Esophagus (tissue), 2 donors: ENCODE measurements at regions not wholly inside any gene's neighbourhood (a gene's known extent, or its start where the extent isn't known, plus 50 kb on each side); places are given as distances from the start of the nearest gene placed in this dataset.

Experiments used
- H3K27ac ChIP-seq, 2 donors: one replicate each; pipeline ENCODE4 v1.5.1; 2013; ENCODE audit warnings: low read depth in 2 of 2, mild to moderate bottlenecking in 2 of 2, inconsistent platforms in 1 of 2, low read length in 1 of 2, moderate library complexity in 1 of 2
- H3K27me3 ChIP-seq, 2 donors: one replicate each; pipeline ENCODE4 v1.6.1; 2013; ENCODE audit warnings: low read length in 2 of 2, control low read depth in 1 of 2, mild to moderate bottlenecking in 1 of 2; ENCODE audit not compliant: insufficient read depth in 2 of 2, control insufficient read depth in 1 of 2
- H3K36me3 ChIP-seq, 2 donors: one replicate each; pipeline ENCODE4 v1.6.1; 2013; ENCODE audit warnings: low read length in 1 of 2; ENCODE audit not compliant: control insufficient read depth in 2 of 2, insufficient read depth in 2 of 2
- H3K4me1 ChIP-seq, 2 donors: one replicate each; pipeline ENCODE4 v1.6.1; 2013; ENCODE audit warnings: low read length in 1 of 2; ENCODE audit not compliant: control insufficient read depth in 2 of 2, insufficient read depth in 2 of 2
- H3K4me3 ChIP-seq, 2 donors: one replicate each; pipeline ENCODE4 v1.5.1; 2013; ENCODE audit warnings: low read length in 2 of 2, mild to moderate bottlenecking in 2 of 2, low read depth in 1 of 2, moderate library complexity in 1 of 2
- H3K9me3 ChIP-seq, 2 donors: one replicate each; pipeline ENCODE4 v1.6.1; 2013; ENCODE audit warnings: mild to moderate bottlenecking in 2 of 2, low read depth in 1 of 2, low read length in 1 of 2, moderate library complexity in 1 of 2; ENCODE audit not compliant: control insufficient read depth in 2 of 2, insufficient read depth in 1 of 2
- WGBS, 2 donors: extraction: QIAGEN DNeasy Blood & Tissue Kit; methylation state at CpG; one replicate each; pipeline ENCODE4 v1.1.7; 2013; 5-methylcytosine and 5-hydroxymethylcytosine counted together
- donor health status: healthy with polysubstance abuse.
- donor health status: Bipolar disorder and iron deficiency.

DNA sequence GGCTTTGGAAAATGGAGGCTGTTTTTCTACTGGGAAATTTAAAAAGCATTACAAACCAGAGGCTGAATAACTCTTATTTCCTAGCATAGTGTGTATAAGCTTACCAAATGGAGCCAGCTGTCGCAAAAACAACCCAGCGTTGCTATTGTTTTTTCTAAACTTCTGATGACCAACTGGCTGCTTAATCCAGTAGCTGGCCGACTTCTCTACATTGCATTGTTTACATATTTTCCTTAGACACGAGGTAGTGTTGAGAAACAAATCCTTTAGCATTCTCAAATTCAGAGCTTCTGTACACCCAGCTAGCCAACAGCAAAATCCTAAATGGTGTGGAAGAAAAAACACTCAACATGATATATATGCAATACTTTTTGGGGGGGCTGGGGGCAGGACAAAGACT, 161.0 kb upstream of the ADAMTS9 start:
- H3K36me3 ChIP-seq: no peaks in the 10 kb centered on the region
- WGBS, 2 donors: 65 to 76% methylated on average over 4 of the region's 4 CpGs
- H3K9me3 ChIP-seq: no peaks in the 10 kb centered on the region
- H3K27ac ChIP-seq: no peak overlapping the region
- H3K4me1 ChIP-seq: no peaks in the 10 kb centered on the region
- no peak overlapping the region for H3K4me3 ChIP-seq
- H3K27me3 ChIP-seq: no peaks in the 10 kb centered on the region

DNA sequence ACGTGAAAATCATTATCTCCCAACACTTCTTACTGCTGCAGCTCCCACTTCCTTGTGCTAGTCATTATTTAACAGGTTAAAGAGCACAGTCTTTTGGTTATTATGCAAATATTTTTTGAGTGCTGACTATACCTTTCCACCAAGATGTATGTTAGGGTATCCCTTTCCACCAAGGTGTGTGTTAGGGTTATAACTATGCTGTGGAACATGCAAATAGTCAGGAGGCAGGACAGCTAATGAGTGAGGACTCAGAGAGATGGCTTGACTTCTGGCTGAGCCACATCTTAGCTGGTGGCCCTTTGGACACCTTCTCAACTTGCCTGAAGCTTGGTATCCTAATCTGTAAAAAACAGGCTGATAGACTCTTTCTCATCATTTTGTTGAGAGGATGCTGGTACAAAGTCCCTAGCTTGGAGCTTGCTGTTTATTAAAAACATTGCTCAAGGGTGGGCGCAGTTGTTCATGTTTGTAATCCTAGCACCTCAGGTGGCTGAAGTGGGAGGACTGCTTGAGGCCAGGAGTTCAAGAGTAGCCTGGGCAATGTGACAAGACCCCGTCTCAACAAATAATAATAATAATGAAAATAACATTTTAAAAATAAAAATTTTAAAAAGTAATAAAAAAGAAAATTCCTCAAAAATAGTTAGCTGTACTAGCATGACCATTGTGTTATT, 160.5 kb upstream of the ADAMTS9 start:
- Histone ChIP-seq H3K4me1 (no peaks in the 10 kb centered on the region), H3K27ac (no peak overlapping the region), H3K36me3 (no peaks in the 10 kb centered on the region), H3K9me3 (no peaks in the 10 kb centered on the region), H3K27me3 (no peaks in the 10 kb centered on the region), H3K4me3 (no peak overlapping the region)
- 81 to 89% methylated on average over 3 of the region's 3 CpGs for WGBS, 2 donors

DNA sequence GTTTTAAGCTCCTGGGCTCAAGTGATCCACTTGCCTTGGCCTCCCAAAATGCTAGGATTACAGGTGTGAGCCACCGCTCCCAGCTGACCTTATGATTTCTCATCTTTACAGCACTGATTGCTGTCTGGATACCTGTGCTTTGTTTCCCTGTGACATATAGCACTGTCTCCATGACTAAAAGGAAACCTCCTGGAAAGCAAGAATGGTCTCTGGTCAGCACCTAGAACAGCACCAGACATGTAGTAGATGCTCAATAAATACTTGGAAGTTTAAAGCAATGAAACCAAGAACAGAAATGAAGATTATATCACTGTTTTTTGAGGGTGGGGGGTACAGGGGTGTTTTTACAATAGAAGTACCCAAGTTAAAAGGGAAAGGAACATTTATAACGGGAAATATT, 156.8 kb upstream of the ADAMTS9 start:
- WGBS, 2 donors: 96% methylated on average over 2 of the region's 2 CpGs
- Histone ChIP-seq H3K9me3 (no peaks in the 10 kb centered on the region), H3K27ac (no peak overlapping the region), H3K36me3 (no peaks in the 10 kb centered on the region), H3K4me3 (no peak overlapping the region), H3K4me1 (no peaks in the 10 kb centered on the region), H3K27me3 (no peaks in the 10 kb centered on the region)

DNA sequence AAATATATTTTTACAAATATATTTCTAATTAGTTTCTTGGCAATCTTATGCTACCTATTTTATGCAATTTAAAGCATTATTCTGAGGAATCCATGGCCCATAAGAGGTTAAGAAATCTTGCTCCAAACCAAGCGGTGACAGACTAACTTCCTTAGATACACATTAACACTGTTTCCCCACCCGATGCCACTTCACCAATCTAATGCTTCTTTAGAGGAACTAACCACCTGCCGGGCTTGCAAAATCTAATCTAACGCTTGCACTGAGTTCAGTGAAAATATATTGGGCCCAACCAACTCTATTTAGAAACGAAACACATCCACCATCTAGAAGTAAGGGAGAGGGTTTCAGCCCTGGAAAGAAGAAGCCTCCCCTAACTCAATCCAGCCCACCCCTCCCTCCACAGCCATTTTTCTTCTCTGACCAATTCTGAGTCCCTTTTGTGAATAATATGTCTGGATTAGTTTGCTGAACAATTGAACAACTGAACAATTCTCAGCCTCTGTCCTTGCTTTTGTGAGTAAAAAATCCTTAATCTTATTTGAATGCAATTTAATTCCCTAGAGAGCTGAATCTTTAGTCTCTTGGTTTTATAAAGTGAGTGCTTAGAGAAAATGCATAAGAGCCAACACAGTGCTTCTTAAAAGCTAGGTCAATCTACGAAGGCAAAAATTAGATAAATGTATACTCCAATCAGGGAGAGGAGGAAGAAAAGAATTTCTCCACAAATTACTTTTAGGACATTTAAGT, 150.4 kb upstream of the ADAMTS9 start:
- Histone ChIP-seq H3K4me1 (no peaks in the 10 kb centered on the region), H3K27me3 (no peaks in the 10 kb centered on the region), H3K4me3 (no peak overlapping the region), H3K9me3 (no peaks in the 10 kb centered on the region), H3K36me3 (no peaks in the 10 kb centered on the region), H3K27ac (no peak overlapping the region)
- WGBS, 2 donors: 66 to 71% methylated on average over 6 of the region's 6 CpGs

DNA sequence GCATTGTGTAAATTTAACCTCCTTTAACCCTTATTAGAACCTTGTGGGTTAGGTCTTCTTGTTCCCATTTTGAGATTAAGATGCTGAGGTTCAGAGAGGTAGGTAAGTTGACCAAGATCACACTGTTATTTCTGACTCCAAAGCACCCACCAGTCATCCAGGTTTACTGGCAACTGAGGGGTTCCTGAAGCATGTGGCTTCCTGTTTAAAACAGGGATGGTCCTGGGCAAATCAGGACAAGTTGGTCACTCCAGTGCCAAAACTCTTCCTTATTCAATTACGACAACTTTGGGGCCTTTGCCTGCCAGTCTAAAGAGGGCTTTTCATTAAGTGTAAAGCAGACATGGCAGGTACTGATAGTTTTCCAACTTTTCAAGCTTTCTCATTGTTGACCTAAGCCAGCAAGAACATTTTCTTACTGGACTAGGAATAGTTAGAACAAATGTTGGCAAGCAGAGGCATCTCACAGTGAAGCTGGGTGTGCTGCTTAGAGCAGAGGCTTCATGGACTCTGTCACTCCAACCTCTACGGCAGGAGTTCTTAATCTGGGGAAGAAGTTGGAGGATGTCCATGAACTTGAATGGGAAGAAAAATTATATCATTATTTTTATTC, 149.4 kb upstream of the ADAMTS9 start:
- peak overlapping the region in 1 of 2 donors; percentile 49 for H3K27ac ChIP-seq
- H3K27me3 ChIP-seq: no peaks in the 10 kb centered on the region
- H3K4me3 ChIP-seq: no peak overlapping the region
- no peaks in the 10 kb centered on the region for H3K9me3 ChIP-seq
- no peaks in the 10 kb centered on the region for H3K36me3 ChIP-seq
- H3K4me1 ChIP-seq: no peaks in the 10 kb centered on the region
- 44 to 63% methylated on average over 2 of the region's 2 CpGs for WGBS, 2 donors

DNA sequence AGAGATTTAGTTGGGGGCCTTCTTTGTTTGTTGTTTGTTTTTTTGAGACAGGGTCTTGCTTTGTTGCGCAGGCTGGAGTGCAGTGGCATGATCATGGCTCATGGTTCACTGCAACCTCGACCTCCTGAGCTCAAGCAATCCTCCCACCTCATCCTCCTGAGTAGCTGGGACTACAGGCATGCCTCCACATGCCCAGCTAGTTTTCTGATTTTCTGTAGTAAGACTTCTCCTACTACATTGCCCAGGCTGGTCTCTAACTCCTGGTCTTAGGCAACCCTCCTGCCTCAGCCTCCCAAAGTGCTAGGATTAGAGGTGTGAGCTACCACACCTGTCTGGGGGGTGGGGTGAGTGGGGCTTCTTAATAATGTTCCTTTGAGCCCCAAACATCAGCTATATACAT, 148.3 kb upstream of the ADAMTS9 start:
- Histone ChIP-seq H3K27me3 (no peaks in the 10 kb centered on the region), H3K9me3 (no peaks in the 10 kb centered on the region), H3K4me3 (no peak overlapping the region), H3K36me3 (no peaks in the 10 kb centered on the region), H3K4me1 (no peaks in the 10 kb centered on the region), H3K27ac (no peak overlapping the region)
- 63 to 78% methylated on average over 2 of the region's 2 CpGs for WGBS, 2 donors

DNA sequence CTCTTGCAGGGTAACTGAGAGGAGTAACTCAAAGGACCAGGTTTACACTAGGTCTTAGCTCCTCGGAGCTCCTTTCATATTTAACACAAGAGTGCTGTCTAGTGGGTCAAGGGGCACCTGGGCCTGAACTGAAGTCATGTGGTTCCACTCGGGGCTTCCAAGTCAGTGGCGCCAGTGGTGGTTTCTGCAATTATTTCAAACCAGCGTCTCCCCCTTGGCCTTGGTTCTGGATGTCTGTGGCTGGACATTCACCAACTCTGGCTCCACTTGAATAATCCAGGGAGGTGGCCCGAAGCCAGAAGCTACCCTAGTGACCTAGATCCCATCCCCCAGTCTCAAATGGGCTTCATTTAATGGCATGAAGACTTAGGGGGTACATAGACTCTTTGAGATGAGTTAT, 144.3 kb upstream of the ADAMTS9 start:
- Histone ChIP-seq H3K27me3 (no peaks in the 10 kb centered on the region), H3K36me3 (no peaks in the 10 kb centered on the region), H3K9me3 (no peaks in the 10 kb centered on the region), H3K4me3 (no peak overlapping the region), H3K27ac (no peak overlapping the region), H3K4me1 (no peaks in the 10 kb centered on the region)
- 85 to 90% methylated on average over 5 of the region's 5 CpGs for WGBS, 2 donors

DNA sequence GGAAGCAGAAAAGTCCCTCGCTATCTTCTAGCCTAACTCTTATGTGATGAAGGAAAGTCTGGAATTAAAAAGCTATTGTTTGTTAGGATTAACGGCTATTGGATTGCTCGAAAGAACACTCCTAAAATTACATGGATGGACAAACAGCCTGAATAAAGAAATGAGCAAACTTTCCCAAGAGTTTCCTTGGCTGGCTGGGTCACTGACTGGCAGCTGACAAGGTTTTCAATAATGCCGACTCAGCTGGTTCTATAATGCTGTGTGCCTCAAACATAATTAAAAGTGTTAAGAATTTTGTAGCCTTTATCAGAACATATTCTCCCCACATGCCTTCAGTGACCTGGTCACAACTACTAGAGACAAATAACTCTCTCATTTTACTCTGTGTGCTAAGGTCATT, 142.9 kb upstream of the ADAMTS9 start:
- WGBS, 2 donors: 84 to 89% methylated on average over 4 of the region's 4 CpGs
- H3K4me3 ChIP-seq: no peak overlapping the region
- no peaks in the 10 kb centered on the region for H3K27me3 ChIP-seq
- H3K27ac ChIP-seq: no peak overlapping the region
- no peaks in the 10 kb centered on the region for H3K36me3 ChIP-seq
- H3K9me3 ChIP-seq: no peaks in the 10 kb centered on the region
- no peaks in the 10 kb centered on the region for H3K4me1 ChIP-seq

DNA sequence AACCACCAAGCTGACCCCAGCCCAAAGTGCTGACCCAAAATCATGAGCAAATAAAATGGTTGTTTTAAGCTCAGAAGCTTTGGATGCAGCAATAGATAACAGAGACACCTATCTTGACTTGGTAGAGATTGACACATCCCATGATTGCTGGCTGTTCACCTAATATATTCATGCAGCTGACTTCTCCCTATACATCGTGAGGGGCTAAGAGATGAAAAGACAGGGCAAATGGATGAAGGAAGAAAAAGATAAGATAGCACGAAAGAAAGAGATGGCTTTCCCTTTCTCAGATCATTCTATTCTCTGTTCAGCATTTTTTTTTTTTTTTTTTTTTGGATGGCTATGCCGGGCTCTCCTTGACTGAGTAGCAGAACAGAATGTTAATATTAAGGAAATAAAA, 141.5 kb upstream of the ADAMTS9 start:
- no peaks in the 10 kb centered on the region for H3K27me3 ChIP-seq
- whole genome bisulfite sequencing, 2 donors: 92 to 93% methylated on average over 3 of the region's 3 CpGs
- no peak overlapping the region for H3K27ac ChIP-seq

DNA sequence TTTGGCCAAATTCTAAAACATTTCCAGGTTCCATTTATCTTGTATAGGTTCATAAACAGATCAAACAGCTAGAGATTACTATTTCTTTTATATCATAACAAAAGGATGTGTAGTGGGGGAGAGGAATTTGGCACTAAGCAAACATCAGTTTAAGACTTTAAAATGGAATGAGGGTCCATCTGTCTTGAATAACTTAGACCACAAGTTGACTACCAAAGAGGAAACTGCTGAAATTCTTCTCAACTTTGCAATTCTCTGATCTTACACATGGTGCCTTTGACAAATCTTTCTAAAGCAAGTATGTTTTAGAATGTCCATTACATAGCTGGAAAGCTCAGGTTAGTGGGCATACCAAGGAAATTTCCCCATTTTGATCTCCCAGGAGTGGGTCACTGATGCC, 140.5 kb upstream of the ADAMTS9 start:
- Histone ChIP-seq H3K4me3 (no peak overlapping the region), H3K4me1 (no peaks in the 10 kb centered on the region), H3K9me3 (no peaks in the 10 kb centered on the region), H3K27me3 (no peaks in the 10 kb centered on the region), H3K36me3 (no peaks in the 10 kb centered on the region), H3K27ac (no peak overlapping the region)

More for the DNA sequence above, 141.5 kb upstream of the ADAMTS9 start:
- Histone ChIP-seq H3K4me1 (no peaks in the 10 kb centered on the region), H3K4me3 (no peak overlapping the region), H3K9me3 (no peaks in the 10 kb centered on the region), H3K36me3 (no peaks in the 10 kb centered on the region)
